ENCODE measurements at regions not wholly inside any gene's neighbourhood (a gene's known extent, or its start where the extent isn't known, plus 50 kb on each side); places are given as distances from the start of the nearest gene placed in this dataset.

DNA sequence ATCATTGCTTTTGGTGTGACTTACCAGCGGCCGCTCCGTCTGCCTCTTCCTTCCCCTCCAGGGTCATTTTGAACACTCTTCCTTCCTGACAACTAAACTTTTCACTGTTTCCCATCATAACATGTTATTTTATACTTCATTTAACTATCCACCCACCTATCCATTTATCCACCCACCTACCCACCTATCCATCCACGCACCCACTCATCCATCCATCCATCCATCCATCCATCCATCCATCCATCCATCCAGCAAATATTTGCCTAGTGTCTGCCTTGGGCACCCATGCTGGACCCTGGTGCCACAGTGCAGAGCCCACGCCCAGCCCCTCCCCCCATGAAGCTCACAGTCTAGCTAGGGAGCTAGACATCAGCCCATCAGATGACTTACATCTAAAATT, 254.9 kb downstream of the TLE3 start:
- no peak for TF ChIP-seq GATA3 (IDR thresholded peaks at IDR 0.05; ENCODE audit: low read depth, low read length)
- TF ChIP-seq GATA2 (IDR thresholded peaks at IDR 0.05; ENCODE audit: low read depth, low read length), result no peak

DNA sequence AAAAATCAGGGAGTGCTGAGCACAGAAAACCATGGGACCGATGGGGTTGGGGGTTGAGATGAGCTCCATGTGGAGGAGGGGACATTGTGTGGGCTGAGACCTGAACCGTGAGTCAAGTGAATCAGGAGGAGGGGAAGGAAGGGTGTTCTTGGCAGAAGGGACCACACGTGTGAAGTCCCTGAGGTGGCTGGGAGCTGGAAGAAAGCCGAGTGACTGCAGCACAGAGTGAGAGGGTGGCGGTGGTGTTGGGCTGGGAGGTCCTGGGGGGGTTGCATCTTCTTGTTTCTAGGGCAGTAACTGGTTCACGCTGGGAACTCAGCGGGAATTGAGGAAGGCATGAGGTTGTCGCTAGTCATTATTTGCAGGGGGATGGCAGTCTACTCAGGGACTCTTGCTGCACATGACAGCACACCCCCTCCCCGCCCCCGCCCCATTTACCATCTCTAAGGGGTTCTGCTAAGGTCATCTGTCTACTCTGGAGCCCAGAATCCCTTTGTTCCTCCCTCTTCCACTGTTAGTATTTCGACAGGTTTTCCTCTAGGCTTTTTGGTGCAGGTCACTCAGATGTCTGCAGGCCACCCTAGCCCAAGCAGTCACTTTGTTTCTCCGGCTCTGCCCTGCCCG, 254.3 kb downstream of the TLE3 start:
- TF ChIP-seq GATA3 (IDR thresholded peaks at IDR 0.05; ENCODE audit: low read depth, low read length) (no peak), GATA2 (IDR thresholded peaks at IDR 0.05; ENCODE audit: low read depth, low read length) (no peak)

- TF ChIP-seq GATA3 (IDR thresholded peaks at IDR 0.05; ENCODE audit: low read depth, low read length) (no peak), GATA2 (IDR thresholded peaks at IDR 0.05; ENCODE audit: low read depth, low read length) (no peak)
Measured at GRCh38 chr15:69843900-69844304, 253.8 kb downstream of the TLE3 start.

GRCh38 chr15:69845159-69845558, 252.6 kb downstream of the TLE3 start:
- no peak for TF ChIP-seq GATA3 (IDR thresholded peaks at IDR 0.05; ENCODE audit: low read depth, low read length)
- TF ChIP-seq GATA2 (IDR thresholded peaks at IDR 0.05; ENCODE audit: low read depth, low read length), result no peak

GRCh38 chr15:69847625-69848024, 250.1 kb downstream of the TLE3 start:
- TF ChIP-seq GATA2 (IDR thresholded peaks at IDR 0.05; ENCODE audit: low read depth, low read length), result no peak
- TF ChIP-seq GATA3 (IDR thresholded peaks at IDR 0.05; ENCODE audit: low read depth, low read length), result no peak

DNA sequence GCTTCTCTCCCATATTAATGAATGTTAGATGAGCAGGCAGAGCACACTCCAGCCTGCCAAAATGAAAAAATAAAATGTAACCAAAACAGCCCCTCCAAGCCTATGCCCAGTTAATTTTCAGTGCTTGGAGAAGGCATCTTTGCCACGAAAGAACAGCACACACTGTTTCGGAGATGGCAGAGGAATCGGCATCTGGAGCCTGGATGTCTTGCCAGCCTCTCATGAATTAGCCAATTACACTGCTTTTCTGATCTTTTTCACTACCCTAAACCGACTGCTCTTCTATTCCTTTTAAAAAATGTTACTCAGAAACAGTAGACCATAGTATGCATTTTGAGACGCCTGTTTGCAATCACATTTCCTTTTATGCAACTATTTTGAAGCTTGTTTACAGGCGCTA, 249.6 kb downstream of the TLE3 start:
- TF ChIP-seq GATA3 (IDR thresholded peaks at IDR 0.05; ENCODE audit: low read depth, low read length) (no peak), GATA2 (IDR thresholded peaks at IDR 0.05; ENCODE audit: low read depth, low read length) (no peak)

DNA sequence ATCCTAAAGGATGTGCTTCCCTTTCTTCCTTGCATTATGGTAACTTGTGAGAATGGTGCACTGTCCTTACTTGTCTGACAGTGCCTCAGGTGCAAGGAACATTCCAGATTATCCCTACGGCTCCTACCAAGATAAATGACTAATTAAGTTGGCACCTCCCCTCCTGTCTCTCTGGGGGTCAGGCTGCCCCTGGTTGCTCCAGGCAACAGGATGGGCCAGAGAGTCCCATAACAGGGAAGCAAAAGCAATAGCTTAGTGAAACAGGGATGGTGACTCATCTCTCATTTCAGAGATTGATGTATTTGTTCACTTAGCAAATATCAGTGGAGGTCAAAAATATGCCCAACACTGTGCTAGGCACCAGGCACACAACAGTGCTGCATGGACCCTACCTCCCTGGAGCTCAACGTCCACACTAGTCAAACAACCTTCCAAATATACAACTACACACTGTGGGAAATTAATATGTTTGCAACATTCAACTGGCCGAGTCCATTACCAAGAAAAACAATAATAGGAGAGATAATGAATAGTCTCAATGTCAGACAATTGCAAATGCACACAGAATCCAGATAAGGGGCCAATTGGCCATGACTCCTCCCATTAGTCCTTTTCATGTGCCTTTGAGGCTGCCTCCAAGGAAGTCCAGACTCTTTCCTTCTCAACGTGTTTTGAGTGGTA, 249.0 kb downstream of the TLE3 start:
- no peak for TF ChIP-seq GATA3 (IDR thresholded peaks at IDR 0.05; ENCODE audit: low read depth, low read length)

- TF ChIP-seq GATA3 (IDR thresholded peaks at IDR 0.05; ENCODE audit: low read depth, low read length), result no peak
- no peak for TF ChIP-seq GATA2 (IDR thresholded peaks at IDR 0.05; ENCODE audit: low read depth, low read length)
Measured at GRCh38 chr15:69849232-69849610, 248.5 kb downstream of the TLE3 start.

DNA sequence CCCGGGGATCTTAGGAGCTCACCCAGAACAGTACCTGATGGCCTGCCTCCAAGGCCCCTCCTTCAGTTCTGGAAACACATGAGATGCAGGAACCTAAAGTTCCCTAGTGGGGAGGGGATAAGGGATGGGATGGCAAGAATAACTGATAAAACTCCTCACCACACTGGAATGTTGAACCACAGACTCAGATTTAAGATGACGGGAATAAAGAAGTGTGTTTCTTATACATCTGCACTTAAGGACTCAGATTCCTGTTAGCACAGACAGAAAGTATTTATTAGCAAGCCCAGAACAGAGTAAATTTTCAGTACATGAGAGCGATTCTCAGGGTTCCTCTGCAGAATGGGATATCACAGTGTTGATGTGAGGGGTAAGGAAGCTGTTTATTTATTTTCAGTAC, 245.2 kb downstream of the TLE3 start:
- TF ChIP-seq GATA3 (IDR thresholded peaks at IDR 0.05; ENCODE audit: low read depth, low read length), result no peak
- TF ChIP-seq GATA2 (IDR thresholded peaks at IDR 0.05; ENCODE audit: low read depth, low read length), result no peak

GRCh38 chr15:69852916-69853315, 244.8 kb downstream of the TLE3 start:
- no peak for TF ChIP-seq GATA2 (IDR thresholded peaks at IDR 0.05; ENCODE audit: low read depth, low read length)
- TF ChIP-seq GATA3 (IDR thresholded peaks at IDR 0.05; ENCODE audit: low read depth, low read length), result no peak

- TF ChIP-seq GATA2 (IDR thresholded peaks at IDR 0.05; ENCODE audit: low read depth, low read length) (no peak), GATA3 (IDR thresholded peaks at IDR 0.05; ENCODE audit: low read depth, low read length) (no peak)
Measured at GRCh38 chr15:69853544-69853951, 244.2 kb downstream of the TLE3 start.

- TF ChIP-seq GATA2 (IDR thresholded peaks at IDR 0.05; ENCODE audit: low read depth, low read length), result no peak
- TF ChIP-seq GATA3 (IDR thresholded peaks at IDR 0.05; ENCODE audit: low read depth, low read length), result no peak
Measured at GRCh38 chr15:69854001-69854400, 243.7 kb downstream of the TLE3 start.

DNA sequence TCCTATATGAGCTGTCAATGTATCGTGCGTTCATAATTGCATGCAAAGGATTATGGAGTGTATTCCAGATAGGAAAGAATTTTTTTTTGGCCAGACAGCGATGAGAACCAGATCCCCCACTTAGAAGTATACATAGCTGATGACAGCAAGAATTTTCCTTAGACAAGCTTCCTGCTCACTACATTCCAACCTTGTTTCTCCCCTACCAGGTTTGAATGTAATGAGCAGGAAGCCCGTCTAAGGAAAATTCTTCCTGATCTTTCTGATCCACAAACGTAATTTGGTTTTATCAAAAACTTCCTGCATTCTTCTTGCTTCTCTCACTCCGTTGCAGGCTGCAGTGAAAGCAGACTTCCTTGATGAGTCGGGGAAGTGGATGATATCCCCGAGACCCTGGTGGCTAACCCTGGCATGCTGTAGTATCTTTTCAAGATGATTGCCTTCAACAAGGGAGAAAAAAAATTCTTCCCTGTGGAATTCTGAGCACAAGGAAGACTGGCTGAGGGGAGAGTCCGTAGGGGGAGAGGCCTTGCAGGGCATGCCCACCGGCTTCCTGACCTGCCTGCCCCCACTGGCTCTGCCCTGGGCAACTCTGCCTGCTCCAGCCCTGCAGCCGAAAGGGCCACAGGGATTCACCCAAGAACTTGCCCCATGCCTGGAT, 243.1 kb downstream of the TLE3 start:
- TF ChIP-seq GATA2 (IDR thresholded peaks at IDR 0.05; ENCODE audit: low read depth, low read length), result no peak
- TF ChIP-seq GATA3 (IDR thresholded peaks at IDR 0.05; ENCODE audit: low read depth, low read length), result no peak

DNA sequence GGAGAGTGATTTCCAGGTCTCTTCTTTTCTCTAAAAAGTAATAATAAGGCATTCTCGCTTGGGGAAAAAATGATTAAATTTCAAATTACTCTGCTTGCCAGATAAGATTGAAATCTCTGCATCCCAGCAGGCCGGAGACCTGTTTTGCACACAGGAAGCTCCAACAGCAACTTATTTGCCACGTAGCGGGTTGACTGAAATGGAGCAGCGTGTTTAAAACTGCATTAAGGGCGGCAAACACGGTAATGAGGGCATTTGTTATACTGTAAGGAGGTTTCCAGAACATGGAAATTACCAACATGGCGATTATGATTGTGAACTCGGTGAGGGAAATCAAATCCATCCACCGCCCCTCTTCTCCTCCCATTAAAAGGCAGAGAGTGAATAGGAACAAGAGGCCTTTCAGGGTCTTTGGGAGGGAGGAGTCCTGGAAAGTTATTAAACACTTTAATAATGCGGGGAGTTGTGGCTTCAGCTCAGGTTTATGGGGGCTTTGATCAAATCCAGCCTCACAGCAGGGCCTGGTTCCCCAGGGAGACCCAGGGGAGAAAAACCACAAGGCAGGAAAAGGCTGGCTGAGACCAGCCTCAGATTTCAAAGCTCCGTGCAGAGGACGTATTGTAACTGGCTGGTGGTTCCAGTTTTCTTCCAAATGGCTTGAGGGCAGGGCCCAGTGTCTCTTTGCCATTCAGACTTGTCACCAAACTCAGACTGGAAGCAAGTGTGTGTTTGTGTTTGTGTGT, 242.3 kb downstream of the TLE3 start:
- TF ChIP-seq GATA3 (IDR thresholded peaks at IDR 0.05; ENCODE audit: low read depth, low read length), result peak; percentile 72
- peak; percentile 89 for TF ChIP-seq GATA2 (IDR thresholded peaks at IDR 0.05; ENCODE audit: low read depth, low read length)
